Mesendoderm (in vitro differentiated cells): ENCODE measurements at regions not wholly inside any gene's neighbourhood (a gene's known extent, or its start where the extent isn't known, plus 50 kb on each side); places are given as distances from the start of the nearest gene placed in this dataset.

Experiments used
- DNase-seq: peaks from one replicate; pipeline ENCODE4 v3.0.0; 2013
- H2AK5ac ChIP-seq: 2 replicates; pipeline ENCODE4 v1.6.1; 2013; ENCODE audit warnings: low read length, inconsistent platforms
- H2BK120ac ChIP-seq: 2 replicates; pipeline ENCODE4 v1.6.1; 2013; ENCODE audit warnings: low read depth, mild to moderate bottlenecking, low read length, moderate library complexity, mixed read lengths
- H2BK15ac ChIP-seq: replicated peaks from 2 replicates; pipeline ENCODE4 v1.6.1; 2013; ENCODE audit warnings: low read depth, mild to moderate bottlenecking, moderate library complexity
- H2BK5ac ChIP-seq: 2 replicates; pipeline ENCODE4 v1.6.1; 2013; ENCODE audit warnings: low read length, inconsistent platforms
- H3K18ac ChIP-seq: 2 replicates; pipeline ENCODE4 v1.6.1; 2013; ENCODE audit warnings: mild to moderate bottlenecking, low read length, mixed read lengths
- H3K23ac ChIP-seq: one replicate; pipeline ENCODE4 v1.6.1; 2013; ENCODE audit warnings: low read length
- H3K27ac ChIP-seq: 2 replicates; pipeline ENCODE4 v1.5.1; 2013; ENCODE audit warnings: low read depth, mild to moderate bottlenecking, inconsistent platforms, low read length, moderate library complexity
- H3K27me3 ChIP-seq: 2 replicates; pipeline ENCODE4 v1.6.1; 2013; ENCODE audit warnings: low read length, control low read depth, mild to moderate bottlenecking, inconsistent platforms; ENCODE audit not compliant: insufficient read depth, poor library complexity
- H3K36me3 ChIP-seq: 2 replicates; pipeline ENCODE4 v1.6.1; 2013; ENCODE audit warnings: low read length, inconsistent platforms; ENCODE audit not compliant: control insufficient read depth, insufficient read depth
- H3K4ac ChIP-seq: one replicate; pipeline ENCODE4 v1.6.1; 2013; ENCODE audit warnings: low read depth, mild to moderate bottlenecking, low read length, moderate library complexity
- H3K4me1 ChIP-seq: 2 replicates; pipeline ENCODE4 v1.6.1; 2013; ENCODE audit warnings: low read depth, low read length, inconsistent platforms; ENCODE audit not compliant: control insufficient read depth
- H3K4me2 ChIP-seq: 2 replicates; pipeline ENCODE4 v1.6.1; 2013; ENCODE audit warnings: low read length
- H3K4me3 ChIP-seq: 2 replicates; pipeline ENCODE4 v1.5.1; 2013; ENCODE audit warnings: mild to moderate bottlenecking, low read length
- H3K56ac ChIP-seq: one replicate; pipeline ENCODE4 v1.6.1; 2013; ENCODE audit warnings: low read length
- H3K79me1 ChIP-seq: 2 replicates; pipeline ENCODE4 v1.6.1; 2013; ENCODE audit warnings: low read length, inconsistent platforms
- H3K79me2 ChIP-seq: 2 replicates; pipeline ENCODE4 v1.6.1; 2013; ENCODE audit warnings: mild to moderate bottlenecking, low read length; ENCODE audit not compliant: control insufficient read depth, insufficient read depth
- H3K9ac ChIP-seq: 2 replicates; pipeline ENCODE4 v1.6.1; 2013; ENCODE audit warnings: low read length, inconsistent platforms
- H4K5ac ChIP-seq: one replicate; pipeline ENCODE4 v1.6.1; 2013; ENCODE audit warnings: low read length
- H4K8ac ChIP-seq: one replicate; pipeline ENCODE4 v1.6.1; 2013; ENCODE audit warnings: low read depth, mild to moderate bottlenecking, control low read depth, low read length, moderate library complexity
- WGBS: extraction: QIAGEN DNeasy Blood & Tissue Kit; methylation state at CpG from one replicate; pipeline ENCODE4 v1.1.7; 2013; ENCODE audit warnings: low lambda C conversion rate, missing lambda C conversion rate; ENCODE audit not compliant: insufficient coverage; ENCODE audit errors: extremely low coverage; 5-methylcytosine and 5-hydroxymethylcytosine counted together

DNA sequence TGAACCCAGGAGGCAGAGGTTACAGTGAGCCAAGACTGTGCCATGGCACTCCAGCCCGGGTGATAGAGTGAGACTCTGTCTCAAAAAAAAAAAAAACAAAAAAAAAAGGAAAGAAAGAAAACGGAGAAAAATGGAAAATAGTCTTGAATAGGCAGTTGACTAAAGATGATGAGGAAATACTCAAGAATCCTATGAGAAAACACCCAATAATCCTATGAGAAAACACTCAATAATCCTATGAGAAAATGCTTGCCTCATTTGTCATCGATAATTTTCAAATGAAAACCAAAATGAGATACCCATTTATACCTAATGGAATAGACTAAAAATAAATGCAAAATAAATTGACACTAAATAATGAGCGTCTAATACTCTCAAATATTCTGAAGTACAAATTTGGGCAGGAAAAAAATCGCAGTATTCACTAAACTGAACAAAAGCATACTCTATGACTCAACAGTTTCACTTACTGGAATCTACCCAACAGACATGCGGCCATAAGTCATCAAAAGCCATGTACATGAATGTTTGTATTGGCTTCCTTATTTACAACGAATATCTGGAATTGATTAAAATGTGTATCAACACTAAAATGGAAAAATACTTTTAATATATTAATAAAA is 733.9 kb upstream of the CHRM3 start:
- H3K27ac ChIP-seq = no peak overlapping the region

DNA sequence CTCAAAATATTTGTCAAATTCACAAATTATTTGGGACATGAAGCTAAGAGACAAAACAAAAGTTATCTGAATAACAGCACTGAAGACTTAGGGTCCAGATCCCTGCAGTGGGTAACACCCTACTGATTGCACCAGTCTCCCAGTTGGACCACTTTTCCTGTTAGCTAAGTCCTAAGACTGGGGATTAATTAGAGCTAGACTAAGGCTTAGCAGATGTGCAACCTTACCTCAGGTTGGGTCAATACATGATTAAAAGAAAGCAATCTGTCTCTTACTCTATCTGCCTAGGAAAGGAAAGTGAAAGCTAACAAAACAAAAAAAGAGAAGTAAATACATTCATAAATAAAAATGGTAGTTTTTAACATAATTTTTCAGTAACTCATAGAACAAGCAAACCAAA is 737.2 kb upstream of the CHRM3 start:
- no peaks in the 10 kb centered on the region for H3K27me3 ChIP-seq
- H3K56ac ChIP-seq = no peak overlapping the region
- H4K5ac ChIP-seq = no peak overlapping the region
- H2AK5ac ChIP-seq = no peak overlapping the region
- no peak overlapping the region for H3K9ac ChIP-seq
- no peak overlapping the region for H2BK5ac ChIP-seq
- H3K4ac ChIP-seq = no peak overlapping the region
- no peaks in the 10 kb centered on the region for H3K36me3 ChIP-seq
- no peak overlapping the region for H3K23ac ChIP-seq
- H3K4me1 ChIP-seq = no peaks in the 10 kb centered on the region
- no peak overlapping the region for H2BK120ac ChIP-seq
- no peak overlapping the region for H2BK15ac ChIP-seq
- peak; percentile 23 for DNase-seq
- no peak overlapping the region for H3K18ac ChIP-seq
- no peaks in the 10 kb centered on the region for H3K79me2 ChIP-seq
- H3K27ac ChIP-seq = no peak overlapping the region
- H3K4me2 ChIP-seq = no peak overlapping the region
- H4K8ac ChIP-seq = no peak overlapping the region
- H3K79me1 ChIP-seq = no peaks in the 10 kb centered on the region
- no peak overlapping the region for H3K4me3 ChIP-seq

More for the DNA sequence above, 733.9 kb upstream of the CHRM3 start:
- H4K8ac ChIP-seq = no peak overlapping the region
- H3K4me2 ChIP-seq = no peak overlapping the region
- H3K4me1 ChIP-seq = no peaks in the 10 kb centered on the region
- H3K18ac ChIP-seq = no peak overlapping the region
- no peak overlapping the region for H2BK15ac ChIP-seq
- H2AK5ac ChIP-seq = no peak overlapping the region
- no peak for DNase-seq
- no peak overlapping the region for H3K56ac ChIP-seq
- H2BK5ac ChIP-seq = no peak overlapping the region
- H3K79me1 ChIP-seq = no peaks in the 10 kb centered on the region
- WGBS = no CpG with 5 or more reads among the region's 7 CpGs
- H3K9ac ChIP-seq = no peak overlapping the region
- no peak overlapping the region for H4K5ac ChIP-seq
- no peak overlapping the region for H2BK120ac ChIP-seq
- H3K23ac ChIP-seq = no peak overlapping the region
- H3K36me3 ChIP-seq = no peaks in the 10 kb centered on the region
- no peaks in the 10 kb centered on the region for H3K27me3 ChIP-seq
- no peak overlapping the region for H3K4me3 ChIP-seq
- no peak overlapping the region for H3K4ac ChIP-seq
- no peaks in the 10 kb centered on the region for H3K79me2 ChIP-seq

DNA sequence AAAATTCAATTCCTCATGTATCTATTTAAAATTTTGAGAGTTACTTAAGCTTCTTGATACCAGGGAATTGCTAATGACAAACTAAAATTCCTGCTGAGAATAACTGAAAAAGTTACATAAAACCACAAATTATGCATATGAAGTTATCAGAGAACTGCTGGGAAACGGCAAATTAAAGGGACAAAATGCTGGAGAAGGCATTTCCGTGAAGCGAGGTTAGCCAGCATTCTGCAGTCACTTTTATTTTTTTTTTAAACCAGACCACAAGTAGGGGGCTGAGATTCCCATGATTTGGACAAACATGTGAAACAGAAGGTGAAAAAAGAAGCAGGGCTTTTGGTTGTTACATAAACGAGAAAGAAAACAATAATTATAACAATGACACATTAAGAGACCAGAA is 737.6 kb upstream of the CHRM3 start:
- no peak overlapping the region for H3K4ac ChIP-seq
- no peak overlapping the region for H2BK120ac ChIP-seq
- H3K18ac ChIP-seq = no peak overlapping the region
- H3K79me1 ChIP-seq = no peaks in the 10 kb centered on the region
- DNase-seq = peak; percentile 3
- no peak overlapping the region for H2AK5ac ChIP-seq
- no peak overlapping the region for H3K56ac ChIP-seq
- no peak overlapping the region for H3K23ac ChIP-seq
- H3K79me2 ChIP-seq = no peaks in the 10 kb centered on the region
- no peak overlapping the region for H4K8ac ChIP-seq
- no peak overlapping the region for H3K9ac ChIP-seq
- H3K4me3 ChIP-seq = no peak overlapping the region
- H3K27me3 ChIP-seq = no peaks in the 10 kb centered on the region
- H4K5ac ChIP-seq = no peak overlapping the region
- H2BK15ac ChIP-seq = no peak overlapping the region
- no peak overlapping the region for H2BK5ac ChIP-seq
- no peak overlapping the region for H3K27ac ChIP-seq
- no peaks in the 10 kb centered on the region for H3K4me1 ChIP-seq
- no CpG with 5 or more reads among the region's 4 CpGs for WGBS
- no peaks in the 10 kb centered on the region for H3K36me3 ChIP-seq
- no peak overlapping the region for H3K4me2 ChIP-seq

DNA sequence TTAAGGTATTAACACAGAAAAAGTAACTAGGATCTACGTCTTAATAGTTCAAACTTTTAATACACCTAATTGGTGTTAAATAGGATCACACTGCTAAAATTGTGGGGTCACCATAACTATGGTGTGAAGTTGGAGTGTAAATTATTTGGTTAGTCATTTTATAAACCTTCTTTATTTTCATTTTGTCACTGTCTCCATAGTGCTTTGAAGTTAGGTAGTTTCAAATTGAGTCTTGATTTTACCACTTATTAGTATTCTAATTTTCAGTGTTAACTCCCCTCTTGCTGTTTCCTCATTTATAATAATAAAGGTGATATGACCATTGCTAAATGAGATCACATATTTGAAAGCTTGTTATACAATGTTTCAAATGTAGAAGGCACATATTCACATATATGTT is 738.1 kb upstream of the CHRM3 start:
- Histone ChIP-seq H2AK5ac (no peak overlapping the region), H2BK120ac (no peak overlapping the region), H2BK15ac (no peak overlapping the region), H3K56ac (no peak overlapping the region), H4K8ac (no peak overlapping the region), H4K5ac (no peak overlapping the region), H3K27me3 (no peaks in the 10 kb centered on the region), H3K36me3 (no peaks in the 10 kb centered on the region), H2BK5ac (no peak overlapping the region), H3K9ac (no peak overlapping the region), H3K18ac (no peak overlapping the region), H3K79me1 (no peaks in the 10 kb centered on the region), H3K4me3 (no peak overlapping the region), H3K27ac (no peak overlapping the region), H3K79me2 (no peaks in the 10 kb centered on the region), H3K23ac (no peak overlapping the region), H3K4me1 (no peaks in the 10 kb centered on the region), H3K4ac (no peak overlapping the region), H3K4me2 (no peak overlapping the region)
- WGBS = no CpG with 5 or more reads among the region's 1 CpG
- DNase-seq = no peak

DNA sequence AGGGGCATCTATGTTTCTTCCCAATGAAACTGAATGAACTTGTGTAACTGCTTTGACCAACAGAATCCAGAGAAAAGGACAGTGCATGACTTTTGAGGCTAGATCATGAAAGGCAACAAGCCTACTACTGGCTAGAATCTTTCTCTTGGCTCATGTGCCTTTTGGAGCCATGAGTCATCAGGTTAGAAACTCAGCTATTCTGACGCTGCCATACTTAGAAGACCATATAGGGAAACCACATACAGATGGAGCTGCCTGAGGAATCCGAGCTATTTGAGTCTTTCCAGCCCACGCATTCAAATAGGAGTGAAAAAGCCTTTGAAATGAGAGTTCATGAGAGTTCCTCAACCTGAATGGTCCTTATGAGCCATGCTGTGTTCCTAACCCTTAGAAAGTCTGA is 738.5 kb upstream of the CHRM3 start:
- H4K8ac ChIP-seq = no peak overlapping the region
- H3K9ac ChIP-seq = no peak overlapping the region
- H3K18ac ChIP-seq = no peak overlapping the region
- H3K36me3 ChIP-seq = no peaks in the 10 kb centered on the region
- no peak overlapping the region for H2BK120ac ChIP-seq
- no peak overlapping the region for H3K4ac ChIP-seq
- no peak overlapping the region for H3K27ac ChIP-seq
- H3K27me3 ChIP-seq = no peaks in the 10 kb centered on the region
- no peak overlapping the region for H2BK15ac ChIP-seq
- H2AK5ac ChIP-seq = no peak overlapping the region
- H2BK5ac ChIP-seq = no peak overlapping the region
- H3K79me2 ChIP-seq = no peaks in the 10 kb centered on the region
- no peak overlapping the region for H3K4me3 ChIP-seq
- H3K56ac ChIP-seq = no peak overlapping the region
- WGBS = no CpG with 5 or more reads among the region's 3 CpGs
- no peak overlapping the region for H3K4me2 ChIP-seq
- H3K4me1 ChIP-seq = no peaks in the 10 kb centered on the region
- DNase-seq = peak; percentile 98
- no peak overlapping the region for H4K5ac ChIP-seq
- no peaks in the 10 kb centered on the region for H3K79me1 ChIP-seq
- no peak overlapping the region for H3K23ac ChIP-seq

DNA sequence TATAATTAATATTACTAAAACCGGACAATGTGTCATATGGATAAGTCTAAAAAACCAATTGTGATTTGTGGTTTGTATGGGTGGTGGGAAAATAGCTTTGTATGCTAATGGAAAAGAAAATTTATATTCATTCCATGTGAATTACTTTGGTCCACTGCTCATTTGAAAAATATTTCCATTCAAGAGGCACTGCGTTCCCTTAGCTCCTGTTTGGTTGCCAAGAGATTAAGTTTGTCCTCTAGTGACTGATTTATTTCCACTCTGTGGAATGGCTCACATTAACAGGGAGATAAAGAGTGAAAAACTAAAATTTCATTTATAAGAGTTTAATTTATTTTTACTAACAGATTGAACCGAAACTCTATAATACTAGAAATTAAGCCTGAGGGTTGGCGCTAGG is 744.1 kb upstream of the CHRM3 start:
- Histone ChIP-seq H2BK120ac (no peak overlapping the region), H3K79me1 (no peaks in the 10 kb centered on the region), H3K4me2 (no peak overlapping the region), H2AK5ac (no peak overlapping the region), H3K23ac (no peak overlapping the region), H3K4me1 (no peaks in the 10 kb centered on the region), H3K4me3 (no peak overlapping the region), H3K9ac (no peak overlapping the region), H3K36me3 (no peaks in the 10 kb centered on the region), H4K8ac (no peak overlapping the region), H3K27ac (no peak overlapping the region), H3K4ac (no peak overlapping the region), H2BK15ac (no peak overlapping the region), H4K5ac (no peak overlapping the region), H3K79me2 (no peaks in the 10 kb centered on the region), H3K56ac (no peak overlapping the region), H3K18ac (no peak overlapping the region), H3K27me3 (no peaks in the 10 kb centered on the region), H2BK5ac (no peak overlapping the region)
- no peak for DNase-seq
- no CpG with 5 or more reads among the region's 4 CpGs for WGBS
